HepG2 (cell line): ENCODE measurements at regions not wholly inside any gene's neighbourhood (a gene's known extent, or its start where the extent isn't known, plus 50 kb on each side); places are given as distances from the start of the nearest gene placed in this dataset.

Experiments used
- ARNT ChIP-seq: fragments of 450-650 bp; IDR thresholded peaks from 2 replicates; pipeline ENCODE4 v1.6.1; 2017
- CBX5 ChIP-seq: sonication (generic); formaldehyde crosslinking; IDR thresholded peaks from 2 replicates; pipeline ENCODE4 v1.4.0; 2020; ENCODE audit warnings: missing genetic modification reagents, borderline replicate concordance
- CHD2 ChIP-seq: IDR thresholded peaks from 2 replicates; pipeline ENCODE4 v1.6.1; 2011; ENCODE audit warnings: low read depth, low read length, improper control_type of control experiment
- FOXO4 ChIP-seq: sonication (generic); formaldehyde crosslinking; conservative IDR thresholded peaks from 2 replicates; pipeline ENCODE4 v1.8.1; 2023; ENCODE audit warnings: missing genetic modification reagents
- GABPB1 ChIP-seq: IDR thresholded peaks from 2 replicates; pipeline ENCODE4 v1.6.1; 2016; ENCODE audit warnings: mild to moderate bottlenecking, missing genetic modification reagents, moderate library complexity, missing compliant biosample characterization
- GATAD2A ChIP-seq: IDR thresholded peaks from 2 replicates; pipeline ENCODE4 v1.6.1; 2016
- IRF2 ChIP-seq: IDR thresholded peaks from 2 replicates; pipeline ENCODE4 v1.6.1; 2018; ENCODE audit warnings: missing genetic modification reagents, missing compliant biosample characterization
- ISX ChIP-seq: sonication (generic); formaldehyde crosslinking; conservative IDR thresholded peaks from 2 replicates; pipeline ENCODE4 v1.5.0; 2020; ENCODE audit warnings: missing genetic modification reagents
- MATR3 ChIP-seq: sonication (generic); formaldehyde crosslinking; IDR thresholded peaks from 2 replicates; pipeline ENCODE4 v1.4.0; 2020; ENCODE audit warnings: missing genetic modification reagents
- MED1 ChIP-seq: sonication (generic); formaldehyde crosslinking; IDR thresholded peaks from 2 replicates; pipeline ENCODE4 v1.4.0; 2020; ENCODE audit warnings: missing genetic modification reagents
- SAP130 ChIP-seq: IDR thresholded peaks from 2 replicates; pipeline ENCODE4 v1.6.1; 2016; ENCODE audit warnings: low read depth
- TEAD3 ChIP-seq: optimal IDR thresholded peaks from 2 replicates; pipeline ENCODE3; 2016; ENCODE audit warnings: borderline replicate concordance
- ZC3H13 ChIP-seq: sonication (generic); formaldehyde crosslinking; IDR thresholded peaks from 2 replicates; pipeline ENCODE4 v1.8.1; 2023; ENCODE audit warnings: mild to moderate bottlenecking, missing genetic modification reagents, moderate library complexity
- ZFP82 ChIP-seq: sonication (generic); formaldehyde crosslinking; IDR thresholded peaks from 2 replicates; pipeline ENCODE4 v1.5.1; 2020; ENCODE audit warnings: mild to moderate bottlenecking, missing genetic modification reagents, borderline replicate concordance
- ZMAT3 ChIP-seq: sonication (generic); formaldehyde crosslinking; conservative IDR thresholded peaks from 2 replicates; pipeline ENCODE4 v1.7.0; 2021; ENCODE audit warnings: missing genetic modification reagents
- ZNF33A ChIP-seq: sonication (generic); formaldehyde crosslinking; IDR thresholded peaks from 2 replicates; pipeline ENCODE4 v1.5.1; 2020; ENCODE audit warnings: missing genetic modification reagents, mild to moderate bottlenecking, moderate library complexity, borderline replicate concordance
- ZNF564 ChIP-seq: sonication (generic); formaldehyde crosslinking; IDR thresholded peaks from 2 replicates; pipeline ENCODE4 v1.8.1; 2023; ENCODE audit warnings: mild to moderate bottlenecking, missing genetic modification reagents
- ZNF768 ChIP-seq: sonication (generic); formaldehyde crosslinking; IDR thresholded peaks from 2 replicates; pipeline ENCODE4 v1.4.0; 2020; ENCODE audit warnings: missing genetic modification reagents
- ZSCAN21 ChIP-seq: sonication (generic); formaldehyde crosslinking; IDR thresholded peaks from 2 replicates; pipeline ENCODE4 v1.8.0; 2022; ENCODE audit warnings: mild to moderate bottlenecking, missing genetic modification reagents, moderate library complexity, borderline replicate concordance
- TF ChIP-seq, protein P1 (sequence below): sonication (generic); formaldehyde crosslinking; conservative IDR thresholded peaks from 2 replicates; pipeline ENCODE4 v1.8.0; 2022; ENCODE audit warnings: mild to moderate bottlenecking, moderate library complexity, missing genetic modification reagents
- TF ChIP-seq, protein P2 (sequence below): sonication (generic); formaldehyde crosslinking; IDR thresholded peaks from 2 replicates; pipeline ENCODE4 v1.5.1; 2020; ENCODE audit warnings: mild to moderate bottlenecking, missing genetic modification reagents
- TF ChIP-seq, protein P3 (sequence below): sonication (generic); formaldehyde crosslinking; IDR thresholded peaks from 2 replicates; pipeline ENCODE4 v1.4.0; 2020; ENCODE audit warnings: missing genetic modification reagents, borderline replicate concordance
- TF ChIP-seq, protein P4 (sequence below): IDR thresholded peaks from 2 replicates; pipeline ENCODE4 v1.6.1; 2016; ENCODE audit warnings: low read depth, control low read depth

- TF ChIP-seq, protein P1, sequence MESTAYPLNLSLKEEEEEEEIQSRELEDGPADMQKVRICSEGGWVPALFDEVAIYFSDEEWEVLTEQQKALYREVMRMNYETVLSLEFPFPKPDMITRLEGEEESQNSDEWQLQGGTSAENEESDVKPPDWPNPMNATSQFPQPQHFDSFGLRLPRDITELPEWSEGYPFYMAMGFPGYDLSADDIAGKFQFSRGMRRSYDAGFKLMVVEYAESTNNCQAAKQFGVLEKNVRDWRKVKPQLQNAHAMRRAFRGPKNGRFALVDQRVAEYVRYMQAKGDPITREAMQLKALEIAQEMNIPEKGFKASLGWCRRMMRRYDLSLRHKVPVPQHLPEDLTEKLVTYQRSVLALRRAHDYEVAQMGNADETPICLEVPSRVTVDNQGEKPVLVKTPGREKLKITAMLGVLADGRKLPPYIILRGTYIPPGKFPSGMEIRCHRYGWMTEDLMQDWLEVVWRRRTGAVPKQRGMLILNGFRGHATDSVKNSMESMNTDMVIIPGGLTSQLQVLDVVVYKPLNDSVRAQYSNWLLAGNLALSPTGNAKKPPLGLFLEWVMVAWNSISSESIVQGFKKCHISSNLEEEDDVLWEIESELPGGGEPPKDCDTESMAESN (CRISPR knock-in tag): 0 out of 2 replicates have a peak, but pooled peaks have one; percentile 42
- TF ChIP-seq ISX (no peak), FOXO4 (no peak), CBX5 (CRISPR knock-in tag) (no peak), MATR3 (CRISPR knock-in tag) (no peak), GABPB1 (no peak), ZSCAN21 (CRISPR knock-in tag) (0 out of 2 replicates have a peak, but pooled peaks have one; percentile 57), CHD2 (no peak), ZNF33A (CRISPR knock-in tag) (no peak), ZMAT3 (CRISPR knock-in tag) (0 out of 2 replicates have a peak, but pooled peaks have one; percentile 67), SAP130 (CRISPR knock-in tag) (peak; percentile 16; the same call in 1 of the 2 replicates), ZNF768 (CRISPR knock-in tag) (peak; percentile 84), ZFP82 (no peak), MED1 (CRISPR knock-in tag) (0 out of 2 replicates have a peak, but pooled peaks have one; percentile 21), TEAD3 (CRISPR knock-in tag) (peak; percentile 83), GATAD2A (CRISPR knock-in tag) (peak; percentile 34; the same call in 1 of the 2 replicates), IRF2 (0 out of 2 replicates have a peak, but pooled peaks have one; percentile 26), ZNF564 (0 out of 2 replicates have a peak, but pooled peaks have one; percentile 17), ZC3H13 (CRISPR knock-in tag) (0 out of 2 replicates have a peak, but pooled peaks have one; percentile 35), ARNT (no peak)
- TF ChIP-seq, protein P2, sequence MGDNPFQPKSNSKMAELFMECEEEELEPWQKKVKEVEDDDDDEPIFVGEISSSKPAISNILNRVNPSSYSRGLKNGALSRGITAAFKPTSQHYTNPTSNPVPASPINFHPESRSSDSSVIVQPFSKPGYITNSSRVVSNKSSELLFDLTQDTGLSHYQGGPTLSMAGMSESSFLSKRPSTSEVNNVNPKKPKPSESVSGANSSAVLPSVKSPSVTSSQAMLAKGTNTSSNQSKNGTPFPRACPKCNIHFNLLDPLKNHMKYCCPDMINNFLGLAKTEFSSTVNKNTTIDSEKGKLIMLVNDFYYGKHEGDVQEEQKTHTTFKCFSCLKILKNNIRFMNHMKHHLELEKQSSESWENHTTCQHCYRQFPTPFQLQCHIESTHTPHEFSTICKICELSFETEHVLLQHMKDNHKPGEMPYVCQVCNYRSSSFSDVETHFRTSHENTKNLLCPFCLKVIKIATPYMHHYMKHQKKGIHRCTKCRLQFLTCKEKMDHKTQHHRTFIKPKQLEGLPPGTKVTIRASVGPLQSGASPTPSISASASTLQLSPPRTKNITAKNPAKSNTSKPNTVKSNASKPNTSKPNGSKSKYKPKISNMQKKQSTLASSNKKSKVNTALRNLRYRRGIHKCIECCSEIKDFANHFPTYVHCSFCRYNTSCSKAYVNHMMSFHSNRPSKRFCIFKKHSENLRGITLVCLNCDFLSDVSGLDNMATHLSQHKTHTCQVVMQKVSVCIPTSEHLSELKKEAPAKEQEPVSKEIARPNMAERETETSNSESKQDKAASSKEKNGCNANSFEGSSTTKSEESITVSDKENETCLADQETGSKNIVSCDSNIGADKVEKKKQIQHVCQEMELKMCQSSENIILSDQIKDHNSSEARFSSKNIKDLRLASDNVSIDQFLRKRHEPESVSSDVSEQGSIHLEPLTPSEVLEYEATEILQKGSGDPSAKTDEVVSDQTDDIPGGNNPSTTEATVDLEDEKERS (CRISPR knock-in tag): no peak
- TF ChIP-seq, protein P3, sequence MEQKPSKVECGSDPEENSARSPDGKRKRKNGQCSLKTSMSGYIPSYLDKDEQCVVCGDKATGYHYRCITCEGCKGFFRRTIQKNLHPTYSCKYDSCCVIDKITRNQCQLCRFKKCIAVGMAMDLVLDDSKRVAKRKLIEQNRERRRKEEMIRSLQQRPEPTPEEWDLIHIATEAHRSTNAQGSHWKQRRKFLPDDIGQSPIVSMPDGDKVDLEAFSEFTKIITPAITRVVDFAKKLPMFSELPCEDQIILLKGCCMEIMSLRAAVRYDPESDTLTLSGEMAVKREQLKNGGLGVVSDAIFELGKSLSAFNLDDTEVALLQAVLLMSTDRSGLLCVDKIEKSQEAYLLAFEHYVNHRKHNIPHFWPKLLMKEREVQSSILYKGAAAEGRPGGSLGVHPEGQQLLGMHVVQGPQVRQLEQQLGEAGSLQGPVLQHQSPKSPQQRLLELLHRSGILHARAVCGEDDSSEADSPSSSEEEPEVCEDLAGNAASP (CRISPR knock-in tag): no peak
- TF ChIP-seq, protein P4, sequence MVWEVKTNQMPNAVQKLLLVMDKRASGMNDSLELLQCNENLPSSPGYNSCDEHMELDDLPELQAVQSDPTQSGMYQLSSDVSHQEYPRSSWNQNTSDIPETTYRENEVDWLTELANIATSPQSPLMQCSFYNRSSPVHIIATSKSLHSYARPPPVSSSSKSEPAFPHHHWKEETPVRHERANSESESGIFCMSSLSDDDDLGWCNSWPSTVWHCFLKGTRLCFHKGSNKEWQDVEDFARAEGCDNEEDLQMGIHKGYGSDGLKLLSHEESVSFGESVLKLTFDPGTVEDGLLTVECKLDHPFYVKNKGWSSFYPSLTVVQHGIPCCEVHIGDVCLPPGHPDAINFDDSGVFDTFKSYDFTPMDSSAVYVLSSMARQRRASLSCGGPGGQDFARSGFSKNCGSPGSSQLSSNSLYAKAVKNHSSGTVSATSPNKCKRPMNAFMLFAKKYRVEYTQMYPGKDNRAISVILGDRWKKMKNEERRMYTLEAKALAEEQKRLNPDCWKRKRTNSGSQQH (CRISPR knock-in tag): no peak; the same call in 1 of the 2 replicates
Measured at GRCh38 chr2:8629402-8629801, 52.5 kb upstream of the ID2 start (continued).
